ENCODE measurements at regions not wholly inside any gene's neighbourhood (a gene's known extent, or its start where the extent isn't known, plus 50 kb on each side); places are given as distances from the start of the nearest gene placed in this dataset.
A peak's percentile ranks its signal among the peaks of the same experiment; 100 is the strongest.

DNA sequence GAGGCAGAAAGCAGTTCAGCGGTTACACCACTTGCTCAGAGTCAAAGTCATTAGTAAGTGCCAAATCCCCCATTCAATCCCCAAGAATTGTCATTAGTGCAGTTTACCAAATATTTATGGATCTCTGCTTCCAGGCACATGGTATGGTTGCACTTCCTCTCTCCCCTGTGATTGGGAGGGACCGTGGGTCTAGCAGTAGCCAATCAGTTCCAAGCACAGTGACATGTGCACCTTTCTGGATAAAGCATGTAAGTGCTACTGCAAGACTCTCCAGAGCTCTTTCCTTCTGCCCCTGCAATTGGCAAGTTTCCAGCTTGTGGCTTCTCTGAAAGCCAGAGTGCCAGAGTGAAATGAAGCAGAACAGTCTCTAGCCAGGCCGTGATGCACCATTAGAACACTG is 85.3 kb upstream of the FLRT2 start:
- Histone ChIP-seq H3K36me3 (no peaks in the 10 kb centered on the region), H3K27ac (no peak overlapping the region), H3K4me1 (peaks cover 0 to 16% (median 9%) of the 10 kb centered on the region in 4 donors), H3K27me3 (no peaks in the 10 kb centered on the region), H3K9me3 (no peaks in the 10 kb centered on the region), H3K4me3 (no peak overlapping the region)
- TF ChIP-seq, protein P1, sequence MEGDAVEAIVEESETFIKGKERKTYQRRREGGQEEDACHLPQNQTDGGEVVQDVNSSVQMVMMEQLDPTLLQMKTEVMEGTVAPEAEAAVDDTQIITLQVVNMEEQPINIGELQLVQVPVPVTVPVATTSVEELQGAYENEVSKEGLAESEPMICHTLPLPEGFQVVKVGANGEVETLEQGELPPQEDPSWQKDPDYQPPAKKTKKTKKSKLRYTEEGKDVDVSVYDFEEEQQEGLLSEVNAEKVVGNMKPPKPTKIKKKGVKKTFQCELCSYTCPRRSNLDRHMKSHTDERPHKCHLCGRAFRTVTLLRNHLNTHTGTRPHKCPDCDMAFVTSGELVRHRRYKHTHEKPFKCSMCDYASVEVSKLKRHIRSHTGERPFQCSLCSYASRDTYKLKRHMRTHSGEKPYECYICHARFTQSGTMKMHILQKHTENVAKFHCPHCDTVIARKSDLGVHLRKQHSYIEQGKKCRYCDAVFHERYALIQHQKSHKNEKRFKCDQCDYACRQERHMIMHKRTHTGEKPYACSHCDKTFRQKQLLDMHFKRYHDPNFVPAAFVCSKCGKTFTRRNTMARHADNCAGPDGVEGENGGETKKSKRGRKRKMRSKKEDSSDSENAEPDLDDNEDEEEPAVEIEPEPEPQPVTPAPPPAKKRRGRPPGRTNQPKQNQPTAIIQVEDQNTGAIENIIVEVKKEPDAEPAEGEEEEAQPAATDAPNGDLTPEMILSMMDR (IDR thresholded peaks at IDR 0.05), result no peak
- TF ChIP-seq POLR2AphosphoS5 (IDR thresholded peaks at IDR 0.05), result peak in 2 of 4 donors; percentile 22 to 32
- no peak for DNase-seq
- WGBS, 2 donors, result 71 to 77% methylated on average over 3 of the region's 3 CpGs
- intact Hi-C loops (cut with DNase I), result no loop called here

DNA sequence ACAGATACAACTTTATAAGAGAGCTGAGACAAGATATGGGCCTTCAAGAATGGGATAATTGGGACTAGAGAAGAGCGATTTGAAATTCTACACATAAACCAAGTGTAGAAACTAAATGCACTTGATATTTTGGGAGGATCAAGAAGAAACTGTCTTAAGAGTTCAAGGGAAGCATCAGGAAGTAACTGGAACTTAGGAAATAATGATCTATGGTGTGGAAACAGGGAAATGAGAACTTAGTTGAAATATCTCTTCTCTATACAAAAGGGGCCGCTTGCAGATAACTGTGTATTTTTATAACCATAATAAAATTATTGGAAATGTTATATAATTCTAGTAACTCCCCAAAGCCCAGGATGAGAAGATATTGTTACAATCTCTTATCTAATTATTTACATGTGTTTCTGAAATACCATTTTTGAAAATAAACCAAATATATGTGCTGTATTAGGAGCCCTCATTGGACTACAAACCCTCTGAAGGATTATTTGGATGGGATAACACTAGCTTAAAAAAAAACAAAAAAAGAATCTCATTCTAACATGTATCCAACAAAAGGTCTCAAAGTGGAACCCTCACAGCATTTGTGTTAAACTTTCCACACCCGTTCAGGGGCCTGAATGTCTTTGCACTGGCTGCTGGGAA is 84.7 kb upstream of the FLRT2 start:
- TF ChIP-seq, protein P1 (IDR thresholded peaks at IDR 0.05), result no peak
- no peak for TF ChIP-seq POLR2AphosphoS5 (IDR thresholded peaks at IDR 0.05)
- no peak for TF ChIP-seq POLR2A (IDR thresholded peaks at IDR 0.05)
- TF ChIP-seq EP300 (IDR thresholded peaks at IDR 0.05), result no peak
- no peak for DNase-seq
- WGBS, 2 donors, result 87 to 93% methylated on average over 3 of the region's 3 CpGs

DNA sequence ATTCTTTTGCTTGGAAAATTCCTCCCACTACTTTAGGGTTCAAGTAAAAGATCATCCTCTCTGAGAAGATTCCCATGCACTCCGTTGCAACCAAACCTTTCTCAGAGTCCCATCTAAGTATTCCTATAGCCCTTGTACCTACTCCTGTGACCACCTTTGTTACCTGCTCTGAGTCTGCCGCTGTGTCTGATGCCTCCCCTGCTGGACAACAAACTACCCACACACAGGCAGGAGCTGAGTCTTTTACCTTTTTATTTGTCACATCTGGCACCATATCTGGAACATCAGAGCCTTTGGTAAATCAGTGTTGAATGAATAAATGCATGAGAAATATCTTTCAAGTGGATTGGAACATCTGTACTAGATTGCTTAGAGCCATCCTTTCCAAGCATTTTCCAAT is 82.1 kb upstream of the FLRT2 start:
- Histone ChIP-seq H3K27ac (no peak overlapping the region), H3K4me1 (peaks cover 0 to 8% (median 6%) of the 10 kb centered on the region in 4 donors), H3K36me3 (no peaks in the 10 kb centered on the region), H3K4me3 (no peak overlapping the region), H3K9me3 (no peaks in the 10 kb centered on the region), H3K27me3 (no peaks in the 10 kb centered on the region)
- WGBS, 2 donors, result 85 to 88% methylated on average over 2 of the region's 2 CpGs
- intact Hi-C loops (cut with DNase I), result no loop called here
- no peak for DNase-seq
- no peak for TF ChIP-seq POLR2AphosphoS5 (IDR thresholded peaks at IDR 0.05)

More for the DNA sequence above, 84.7 kb upstream of the FLRT2 start:
- Histone ChIP-seq H3K27me3 (no peaks in the 10 kb centered on the region), H3K4me3 (no peak overlapping the region), H3K27ac (no peak overlapping the region), H3K4me1 (peaks cover 0 to 11% (median 6%) of the 10 kb centered on the region in 4 donors), H3K36me3 (no peaks in the 10 kb centered on the region), H3K9me3 (no peaks in the 10 kb centered on the region)
- intact Hi-C loops (cut with DNase I), result no loop called here

DNA sequence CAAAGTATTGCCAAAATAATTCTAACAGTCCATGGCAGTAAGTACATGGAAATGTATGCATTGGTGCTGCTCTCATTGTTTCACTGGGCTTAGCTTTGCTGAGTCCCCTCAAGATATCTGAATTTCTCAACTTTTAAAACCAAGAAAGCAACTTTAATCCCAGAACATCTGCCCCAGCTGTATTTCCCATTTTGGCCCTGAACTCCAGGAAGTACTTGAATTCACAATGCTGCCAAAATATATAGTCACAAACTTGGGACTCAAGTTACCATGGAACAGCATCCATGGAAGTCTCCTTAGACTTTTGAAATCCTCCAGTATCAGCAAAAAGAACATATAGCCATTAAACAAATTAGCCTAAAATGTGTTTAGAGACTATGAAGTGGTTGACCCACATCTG is 78.5 kb upstream of the FLRT2 start:
- Histone ChIP-seq H3K4me3 (no peak overlapping the region), H3K27ac (no peak overlapping the region), H3K4me1 (no peaks in the 10 kb centered on the region), H3K36me3 (no peaks in the 10 kb centered on the region), H3K27me3 (no peaks in the 10 kb centered on the region), H3K9me3 (no peaks in the 10 kb centered on the region)
- TF ChIP-seq, protein P1 (IDR thresholded peaks at IDR 0.05), result no peak
- no peak for TF ChIP-seq POLR2AphosphoS5 (IDR thresholded peaks at IDR 0.05)
- TF ChIP-seq EP300 (IDR thresholded peaks at IDR 0.05), result no peak
- no peak for TF ChIP-seq POLR2A (IDR thresholded peaks at IDR 0.05)
- no peak for DNase-seq
- intact Hi-C loops (cut with DNase I), result no loop called here

DNA sequence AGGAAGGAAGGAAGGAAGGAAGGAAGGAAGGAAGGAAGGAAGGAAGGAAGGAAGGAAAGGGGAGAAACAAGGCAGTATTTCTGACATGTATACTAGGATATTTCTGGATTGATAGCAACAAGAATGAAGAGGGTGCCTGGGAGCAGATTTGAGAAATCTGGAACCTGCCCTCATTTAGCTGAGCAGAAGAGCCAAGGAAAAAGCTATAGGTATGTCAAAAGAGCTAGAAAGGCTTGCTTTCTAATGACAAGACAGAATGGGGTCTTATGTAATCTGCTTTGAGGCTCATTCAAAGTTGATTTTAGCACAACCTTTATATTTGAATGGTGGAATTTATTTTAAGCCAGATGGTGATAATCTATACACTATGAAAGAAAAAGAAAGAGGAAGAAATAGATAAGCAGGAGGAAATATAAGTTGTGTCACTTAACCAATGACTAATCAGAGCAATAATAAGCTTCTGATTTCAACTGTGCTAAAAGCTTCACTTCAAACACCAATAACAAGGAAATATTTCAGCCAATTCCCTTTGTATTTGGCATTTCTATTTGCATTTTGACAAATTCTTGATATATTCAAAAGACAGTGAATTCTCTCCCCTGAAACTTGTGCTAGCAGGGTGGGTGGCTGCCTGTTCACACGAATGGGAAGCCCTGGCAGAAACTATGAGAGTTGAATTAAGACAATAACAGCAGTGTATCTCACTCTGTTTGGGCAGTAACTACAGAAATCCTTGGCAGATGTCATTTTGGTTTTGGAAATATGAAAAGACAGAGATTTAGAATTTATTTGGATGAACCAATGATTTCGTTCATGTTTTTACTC is 76.3 kb upstream of the FLRT2 start:
- Histone ChIP-seq H3K27me3 (no peaks in the 10 kb centered on the region), H3K4me3 (no peak overlapping the region), H3K4me1 (no peaks in the 10 kb centered on the region), H3K36me3 (no peaks in the 10 kb centered on the region), H3K9me3 (no peaks in the 10 kb centered on the region), H3K27ac (no peak overlapping the region)
- 32 to 74% methylated on average over 2 of the region's 2 CpGs for WGBS, 2 donors
- TF ChIP-seq POLR2A (IDR thresholded peaks at IDR 0.05), result no peak
- no peak for DNase-seq
- intact Hi-C loops (cut with DNase I), result no loop called here

All from sigmoid colon (tissue), 6 donors.